Karpas-422 (cell line): ENCODE measurements at regions not wholly inside any gene's neighbourhood (a gene's known extent, or its start where the extent isn't known, plus 50 kb on each side); places are given as distances from the start of the nearest gene placed in this dataset.

ENCODE experiments used
- DNase-seq: peaks from one replicate; pipeline ENCODE4 v3.0.0-alpha.2; 2015
- H2AFZ ChIP-seq: fragments of 200-600 bp; sonication (generic); 2 replicates; pipeline ENCODE4 v1.6.1; 2014; ENCODE audit warnings: antibody characterized with exemption, low read length, mixed read lengths
- H3K27ac ChIP-seq: fragments of 200-600 bp; sonication (generic); 2 replicates; pipeline ENCODE4 v1.5.1; 2014; ENCODE audit warnings: mild to moderate bottlenecking, low read length, moderate library complexity
- H3K27me3 ChIP-seq: fragments of 200-600 bp; sonication (generic); 2 replicates; pipeline ENCODE4 v1.6.1; 2014; ENCODE audit warnings: low read length, mixed read lengths
- H3K36me3 ChIP-seq: fragments of 200-600 bp; sonication (generic); 2 replicates; pipeline ENCODE4 v1.6.1; 2014; ENCODE audit warnings: low read length, mixed read lengths; ENCODE audit not compliant: insufficient read depth
- H3K4me1 ChIP-seq: fragments of 200-600 bp; sonication (generic); 2 replicates; pipeline ENCODE4 v1.6.1; 2014; ENCODE audit warnings: mild to moderate bottlenecking, low read length, mixed read lengths
- H3K4me2 ChIP-seq: fragments of 200-600 bp; sonication (generic); 2 replicates; pipeline ENCODE4 v1.6.1; 2014; ENCODE audit warnings: low read length, low read depth, mild to moderate bottlenecking; ENCODE audit not compliant: poor library complexity, severe bottlenecking
- H3K4me3 ChIP-seq: fragments of 200-600 bp; sonication (generic); 2 replicates; pipeline ENCODE4 v1.5.1; 2014; ENCODE audit warnings: mild to moderate bottlenecking, antibody characterized with exemption, low read length, mixed read lengths
- H3K79me2 ChIP-seq: fragments of 200-600 bp; sonication (generic); 2 replicates; pipeline ENCODE4 v1.6.1; 2014; ENCODE audit warnings: mild to moderate bottlenecking, low read length, mixed read lengths
- H3K9ac ChIP-seq: fragments of 200-600 bp; sonication (generic); 2 replicates; pipeline ENCODE4 v1.6.0; 2014; ENCODE audit warnings: low read length
- H3K9me2 ChIP-seq: fragments of 200-600 bp; sonication (generic), shearing (Covaris generic); replicated peaks from 2 replicates; pipeline ENCODE4 v1.6.0; 2014; ENCODE audit warnings: mild to moderate bottlenecking, low read length, moderate library complexity; ENCODE audit not compliant: insufficient read depth
- H3K9me3 ChIP-seq: fragments of 300-700, 200-600 bp; sonication (generic); 2 replicates; pipeline ENCODE4 v1.6.1; 2014; ENCODE audit warnings: low read length, mixed read lengths
- H4K20me1 ChIP-seq: fragments of 200-600 bp; sonication (generic); 2 replicates; pipeline ENCODE4 v1.6.1; 2014; ENCODE audit warnings: mild to moderate bottlenecking, antibody characterized with exemption, low read length, low read depth; ENCODE audit not compliant: insufficient read depth

DNA sequence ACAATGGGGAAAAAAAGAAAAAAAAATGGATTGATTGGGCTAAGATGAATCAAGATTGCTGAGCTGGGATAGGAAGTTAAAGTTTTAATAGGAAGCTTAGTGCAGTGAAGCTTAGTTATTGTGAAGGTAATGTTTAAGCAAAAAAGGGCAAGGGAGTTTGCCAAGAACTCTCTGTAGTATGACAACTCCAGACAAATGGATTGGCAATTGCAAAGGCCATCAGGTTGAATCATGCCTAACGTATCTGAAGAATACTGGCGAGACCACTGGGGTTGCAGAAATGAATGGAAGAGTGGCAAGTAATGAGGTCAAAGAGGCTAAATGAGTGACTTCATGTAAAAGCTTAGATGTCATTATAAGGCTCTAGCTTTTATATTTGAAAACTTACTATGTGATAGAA lies 1654.0 kb downstream of the PCDH7 start:
- Histone ChIP-seq H3K79me2 (no peaks in the 10 kb centered on the region), H3K36me3 (no peaks in the 10 kb centered on the region), H3K4me1 (no peaks in the 10 kb centered on the region), H3K4me2 (no peak overlapping the region), H3K27ac (no peak overlapping the region), H3K9me2 (no peaks in the 10 kb centered on the region), H3K9me3 (peaks cover 40% of the 10 kb centered on the region), H3K9ac (no peak overlapping the region), H2AFZ (no peak overlapping the region), H3K4me3 (no peak overlapping the region), H4K20me1 (no peaks in the 10 kb centered on the region), H3K27me3 (no peaks in the 10 kb centered on the region)
- no peak for DNase-seq

DNA sequence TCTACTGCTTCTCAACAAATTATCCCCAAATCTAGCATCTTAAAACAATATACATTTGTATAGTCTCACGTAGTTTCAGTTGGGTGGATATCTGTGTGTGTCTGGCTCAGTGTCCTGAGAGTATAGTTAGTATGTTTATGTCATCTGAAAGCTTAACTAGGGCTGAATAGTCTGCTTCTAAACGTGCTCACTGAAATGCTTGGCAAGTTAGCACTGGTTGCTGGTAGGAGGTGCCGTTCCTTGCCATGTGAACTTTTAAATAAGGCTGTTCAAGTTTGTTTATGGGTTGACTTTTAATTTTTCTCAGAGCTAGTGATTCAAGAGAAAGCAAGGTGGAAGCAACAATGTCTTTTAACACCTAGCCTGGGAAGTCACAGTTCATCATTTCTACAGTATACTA lies 1673.6 kb downstream of the PCDH7 start:
- H2AFZ ChIP-seq = no peak overlapping the region
- no peak overlapping the region for H3K27ac ChIP-seq
- H3K4me3 ChIP-seq = no peak overlapping the region
- H3K4me2 ChIP-seq = no peak overlapping the region
- H3K36me3 ChIP-seq = no peaks in the 10 kb centered on the region
- H3K4me1 ChIP-seq = no peaks in the 10 kb centered on the region
- H3K9me2 ChIP-seq = no peaks in the 10 kb centered on the region
- H4K20me1 ChIP-seq = no peaks in the 10 kb centered on the region
- peaks cover 44% of the 10 kb centered on the region for H3K9me3 ChIP-seq
- no peaks in the 10 kb centered on the region for H3K79me2 ChIP-seq
- no peak overlapping the region for H3K9ac ChIP-seq
- DNase-seq = no peak
- H3K27me3 ChIP-seq = no peaks in the 10 kb centered on the region

GRCh38 chr4:32394255-32394654 lies 1674.1 kb downstream of the PCDH7 start:
- DNase-seq = no peak
- Histone ChIP-seq H3K9me3 (peaks cover 39% of the 10 kb centered on the region), H3K27me3 (no peaks in the 10 kb centered on the region), H4K20me1 (no peaks in the 10 kb centered on the region), H3K4me1 (no peaks in the 10 kb centered on the region), H3K9me2 (no peaks in the 10 kb centered on the region), H3K79me2 (no peaks in the 10 kb centered on the region), H3K9ac (no peak overlapping the region), H3K36me3 (no peaks in the 10 kb centered on the region), H3K4me3 (no peak overlapping the region), H3K4me2 (no peak overlapping the region), H2AFZ (no peak overlapping the region), H3K27ac (no peak overlapping the region)

DNA sequence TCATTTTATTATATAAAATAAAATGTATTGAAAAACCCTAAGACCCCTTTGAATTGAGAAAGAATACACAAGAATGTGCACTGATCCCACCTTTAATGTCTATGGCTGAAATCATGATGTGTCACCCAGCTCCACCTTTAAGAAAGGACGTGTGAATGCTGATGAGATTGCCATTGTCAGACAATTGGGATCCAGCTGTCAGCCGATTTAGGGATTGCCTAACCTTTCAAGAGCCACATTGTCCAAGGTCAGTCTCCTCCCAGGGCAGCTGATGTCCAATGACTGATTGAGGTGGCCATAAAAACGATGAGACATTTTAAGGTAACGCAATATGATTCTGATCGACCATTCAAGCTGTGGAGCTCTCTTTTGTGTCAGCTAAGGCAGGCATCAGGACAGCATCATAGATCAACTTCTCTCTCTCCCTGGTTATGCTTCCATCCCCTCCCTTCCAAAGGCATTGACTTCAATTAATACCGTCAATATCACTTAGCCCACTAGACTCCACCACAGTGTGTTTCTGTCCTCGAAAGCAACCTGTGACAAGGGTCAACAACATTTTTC lies 1676.4 kb downstream of the PCDH7 start:
- no peaks in the 10 kb centered on the region for H3K9me2 ChIP-seq
- H3K9me3 ChIP-seq = peaks cover 38% of the 10 kb centered on the region
- H2AFZ ChIP-seq = no peak overlapping the region
- no peaks in the 10 kb centered on the region for H3K79me2 ChIP-seq
- H3K36me3 ChIP-seq = no peaks in the 10 kb centered on the region
- H3K4me1 ChIP-seq = no peaks in the 10 kb centered on the region
- no peaks in the 10 kb centered on the region for H4K20me1 ChIP-seq
- H3K4me2 ChIP-seq = no peak overlapping the region
- H3K4me3 ChIP-seq = no peak overlapping the region
- H3K27me3 ChIP-seq = no peaks in the 10 kb centered on the region
- H3K27ac ChIP-seq = no peak overlapping the region
- DNase-seq = no peak
- no peak overlapping the region for H3K9ac ChIP-seq

GRCh38 chr4:32400870-32401269 lies 1680.7 kb downstream of the PCDH7 start:
- Histone ChIP-seq H3K4me3 (no peak overlapping the region), H3K36me3 (no peaks in the 10 kb centered on the region), H3K9me3 (peaks cover 32% of the 10 kb centered on the region), H3K4me2 (no peak overlapping the region), H4K20me1 (no peaks in the 10 kb centered on the region), H3K9me2 (no peaks in the 10 kb centered on the region), H3K27me3 (no peaks in the 10 kb centered on the region), H3K9ac (no peak overlapping the region), H3K4me1 (no peaks in the 10 kb centered on the region), H3K79me2 (no peaks in the 10 kb centered on the region), H2AFZ (no peak overlapping the region), H3K27ac (no peak overlapping the region)
- DNase-seq = no peak

GRCh38 chr4:32417113-32417704 lies 1697.0 kb downstream of the PCDH7 start:
- DNase-seq = no peak
- H3K4me1 ChIP-seq = no peaks in the 10 kb centered on the region
- peaks cover 16% of the 10 kb centered on the region for H3K9me3 ChIP-seq
- no peaks in the 10 kb centered on the region for H3K79me2 ChIP-seq
- no peak overlapping the region for H3K4me3 ChIP-seq
- H2AFZ ChIP-seq = no peak overlapping the region
- H3K36me3 ChIP-seq = no peaks in the 10 kb centered on the region
- no peak overlapping the region for H3K9ac ChIP-seq
- H4K20me1 ChIP-seq = no peaks in the 10 kb centered on the region
- H3K27me3 ChIP-seq = no peaks in the 10 kb centered on the region
- no peak overlapping the region for H3K27ac ChIP-seq
- H3K9me2 ChIP-seq = no peaks in the 10 kb centered on the region
- no peak overlapping the region for H3K4me2 ChIP-seq

GRCh38 chr4:32423267-32423666 lies 1703.1 kb downstream of the PCDH7 start:
- DNase-seq = no peak
- H3K4me1 ChIP-seq = no peaks in the 10 kb centered on the region
- H3K9me3 ChIP-seq = peaks cover 41% of the 10 kb centered on the region
- H3K27ac ChIP-seq = no peak overlapping the region
- H3K4me3 ChIP-seq = no peak overlapping the region
- H3K79me2 ChIP-seq = no peaks in the 10 kb centered on the region
- H3K27me3 ChIP-seq = no peaks in the 10 kb centered on the region
- H3K36me3 ChIP-seq = no peaks in the 10 kb centered on the region
- H3K9me2 ChIP-seq = no peaks in the 10 kb centered on the region
- H2AFZ ChIP-seq = no peak overlapping the region
- no peak overlapping the region for H3K4me2 ChIP-seq
- H3K9ac ChIP-seq = no peak overlapping the region
- no peaks in the 10 kb centered on the region for H4K20me1 ChIP-seq

- Histone ChIP-seq H3K36me3 (no peaks in the 10 kb centered on the region), H3K27ac (no peak overlapping the region), H3K9me2 (no peaks in the 10 kb centered on the region), H3K9me3 (peaks cover 32% of the 10 kb centered on the region), H3K9ac (no peak overlapping the region), H3K79me2 (no peaks in the 10 kb centered on the region), H3K4me2 (no peak overlapping the region), H4K20me1 (no peaks in the 10 kb centered on the region), H3K4me1 (no peaks in the 10 kb centered on the region), H3K27me3 (no peaks in the 10 kb centered on the region), H2AFZ (no peak overlapping the region), H3K4me3 (no peak overlapping the region)
- DNase-seq = no peak
These were observed 1705.1 kb downstream of the PCDH7 start for GRCh38 chr4:32425243-32425642.
